ENCODE measurements at regions not wholly inside any gene's neighbourhood (a gene's known extent, or its start where the extent isn't known, plus 50 kb on each side); places are given as distances from the start of the nearest gene placed in this dataset.

- no peak for TF ChIP-seq CTCF (IDR thresholded peaks at IDR 0.05)
- TF ChIP-seq, protein P1, sequence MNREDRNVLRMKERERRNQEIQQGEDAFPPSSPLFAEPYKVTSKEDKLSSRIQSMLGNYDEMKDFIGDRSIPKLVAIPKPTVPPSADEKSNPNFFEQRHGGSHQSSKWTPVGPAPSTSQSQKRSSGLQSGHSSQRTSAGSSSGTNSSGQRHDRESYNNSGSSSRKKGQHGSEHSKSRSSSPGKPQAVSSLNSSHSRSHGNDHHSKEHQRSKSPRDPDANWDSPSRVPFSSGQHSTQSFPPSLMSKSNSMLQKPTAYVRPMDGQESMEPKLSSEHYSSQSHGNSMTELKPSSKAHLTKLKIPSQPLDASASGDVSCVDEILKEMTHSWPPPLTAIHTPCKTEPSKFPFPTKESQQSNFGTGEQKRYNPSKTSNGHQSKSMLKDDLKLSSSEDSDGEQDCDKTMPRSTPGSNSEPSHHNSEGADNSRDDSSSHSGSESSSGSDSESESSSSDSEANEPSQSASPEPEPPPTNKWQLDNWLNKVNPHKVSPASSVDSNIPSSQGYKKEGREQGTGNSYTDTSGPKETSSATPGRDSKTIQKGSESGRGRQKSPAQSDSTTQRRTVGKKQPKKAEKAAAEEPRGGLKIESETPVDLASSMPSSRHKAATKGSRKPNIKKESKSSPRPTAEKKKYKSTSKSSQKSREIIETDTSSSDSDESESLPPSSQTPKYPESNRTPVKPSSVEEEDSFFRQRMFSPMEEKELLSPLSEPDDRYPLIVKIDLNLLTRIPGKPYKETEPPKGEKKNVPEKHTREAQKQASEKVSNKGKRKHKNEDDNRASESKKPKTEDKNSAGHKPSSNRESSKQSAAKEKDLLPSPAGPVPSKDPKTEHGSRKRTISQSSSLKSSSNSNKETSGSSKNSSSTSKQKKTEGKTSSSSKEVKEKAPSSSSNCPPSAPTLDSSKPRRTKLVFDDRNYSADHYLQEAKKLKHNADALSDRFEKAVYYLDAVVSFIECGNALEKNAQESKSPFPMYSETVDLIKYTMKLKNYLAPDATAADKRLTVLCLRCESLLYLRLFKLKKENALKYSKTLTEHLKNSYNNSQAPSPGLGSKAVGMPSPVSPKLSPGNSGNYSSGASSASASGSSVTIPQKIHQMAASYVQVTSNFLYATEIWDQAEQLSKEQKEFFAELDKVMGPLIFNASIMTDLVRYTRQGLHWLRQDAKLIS (CRISPR knock-in tag; IDR thresholded peaks at IDR 0.05; ENCODE audit: borderline replicate concordance), result no peak
- TF ChIP-seq ELF4 (CRISPR knock-in tag; IDR thresholded peaks at IDR 0.05; ENCODE audit: low read depth), result no peak
- no peak for TF ChIP-seq ATF2 (CRISPR knock-in tag; IDR thresholded peaks at IDR 0.05; ENCODE audit: borderline replicate concordance, low read depth)
- TF ChIP-seq, protein P2, sequence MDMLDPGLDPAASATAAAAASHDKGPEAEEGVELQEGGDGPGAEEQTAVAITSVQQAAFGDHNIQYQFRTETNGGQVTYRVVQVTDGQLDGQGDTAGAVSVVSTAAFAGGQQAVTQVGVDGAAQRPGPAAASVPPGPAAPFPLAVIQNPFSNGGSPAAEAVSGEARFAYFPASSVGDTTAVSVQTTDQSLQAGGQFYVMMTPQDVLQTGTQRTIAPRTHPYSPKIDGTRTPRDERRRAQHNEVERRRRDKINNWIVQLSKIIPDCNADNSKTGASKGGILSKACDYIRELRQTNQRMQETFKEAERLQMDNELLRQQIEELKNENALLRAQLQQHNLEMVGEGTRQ (CRISPR knock-in tag; IDR thresholded peaks at IDR 0.05), result no peak
- TF ChIP-seq MAX (CRISPR knock-in tag; IDR thresholded peaks at IDR 0.05), result no peak
Measured at GRCh38 chr9:19583890-19584289, 175.1 kb downstream of the ACER2 start.

Data from WTC11 (cell line).